GM19455 (cell line): ENCODE measurements at regions not wholly inside any gene's neighbourhood (a gene's known extent, or its start where the extent isn't known, plus 50 kb on each side); places are given as distances from the start of the nearest gene placed in this dataset.

ENCODE experiments used
- ATAC-seq: cut with Tn5 transposase; IDR thresholded peaks from one replicate; pipeline ENCODE4 v1.9.1; 2021; ENCODE audit not compliant: unreplicated experiment

DNA sequence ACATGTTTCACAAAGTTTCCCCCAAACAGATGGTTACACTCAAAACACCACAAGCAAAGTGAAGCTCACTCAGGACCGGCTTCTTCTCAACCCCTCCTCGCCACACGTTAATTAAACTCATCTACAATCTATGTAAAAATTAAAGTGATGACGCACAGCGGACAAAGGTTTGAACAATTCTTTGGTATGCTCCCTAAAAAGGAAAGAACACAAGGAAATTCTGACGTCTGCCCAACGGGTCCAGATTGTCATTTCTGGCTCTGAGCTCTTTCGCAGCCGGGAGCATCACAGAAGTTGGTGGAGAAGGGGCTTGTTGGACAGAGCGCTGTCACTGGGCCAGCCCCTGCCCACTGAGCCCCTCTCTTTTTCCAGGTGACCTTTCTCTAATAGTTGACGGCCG, 173.7 kb upstream of the CHRNA7 start:
- no peak for ATAC-seq

DNA sequence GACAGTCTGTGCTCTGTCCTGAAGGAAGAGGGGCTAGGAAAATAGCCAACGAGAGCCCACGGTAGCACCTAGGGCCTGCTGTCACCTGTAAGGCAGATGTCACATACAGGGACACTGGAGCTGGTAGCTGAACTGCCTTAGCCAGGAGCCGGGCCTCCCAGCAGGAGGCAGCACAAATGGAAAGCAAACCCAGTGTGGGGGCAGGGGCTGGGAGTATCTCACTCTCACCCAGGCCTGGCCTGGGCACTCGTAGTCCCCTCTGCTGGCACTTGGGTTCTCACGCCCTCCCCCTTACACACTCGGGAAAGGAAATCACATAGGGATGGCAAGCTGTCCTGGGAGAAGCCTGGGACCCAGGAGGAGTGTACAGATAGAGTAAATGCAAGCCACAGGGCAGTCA, 173.1 kb upstream of the CHRNA7 start:
- no peak for ATAC-seq

DNA sequence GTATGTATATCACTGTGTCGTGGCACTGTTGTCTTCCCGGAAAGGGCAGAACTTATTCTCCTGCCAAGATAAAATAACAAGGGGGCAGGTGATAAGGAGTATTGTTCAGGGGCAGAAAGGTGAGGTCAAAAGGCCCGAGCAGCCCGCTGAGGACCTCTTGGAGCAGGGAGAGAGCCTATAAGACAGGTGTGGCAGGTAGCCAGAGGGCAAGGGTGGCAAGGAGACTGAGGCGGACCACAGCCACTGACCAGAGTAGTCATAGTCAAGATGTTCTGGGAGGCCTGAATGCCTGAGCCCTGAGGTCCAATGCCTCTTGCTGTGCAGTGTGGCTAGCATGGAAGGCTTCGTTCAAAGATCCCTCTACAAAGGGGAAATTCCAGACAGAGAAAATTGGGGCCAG, 172.3 kb upstream of the CHRNA7 start:
- ATAC-seq, result no peak

DNA sequence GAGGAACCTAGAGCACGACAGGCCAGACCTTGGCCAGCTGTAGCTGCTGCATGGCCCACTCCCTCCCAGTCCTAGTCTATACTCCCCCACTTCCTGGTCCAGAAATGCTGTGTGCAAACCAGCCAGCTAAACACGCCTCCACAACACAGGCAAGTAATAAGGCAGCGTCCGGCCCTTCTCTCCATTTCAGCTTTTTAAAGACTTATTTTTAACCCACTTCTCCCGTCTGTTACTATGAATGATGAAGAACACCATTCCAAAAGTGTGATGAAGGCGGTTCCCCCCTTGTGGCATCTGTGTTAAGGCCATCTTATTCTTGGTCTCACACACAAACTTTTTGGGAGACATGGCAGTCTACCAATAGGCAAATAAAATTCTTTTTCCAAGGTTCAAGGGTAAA, 164.1 kb upstream of the CHRNA7 start:
- no peak for ATAC-seq

DNA sequence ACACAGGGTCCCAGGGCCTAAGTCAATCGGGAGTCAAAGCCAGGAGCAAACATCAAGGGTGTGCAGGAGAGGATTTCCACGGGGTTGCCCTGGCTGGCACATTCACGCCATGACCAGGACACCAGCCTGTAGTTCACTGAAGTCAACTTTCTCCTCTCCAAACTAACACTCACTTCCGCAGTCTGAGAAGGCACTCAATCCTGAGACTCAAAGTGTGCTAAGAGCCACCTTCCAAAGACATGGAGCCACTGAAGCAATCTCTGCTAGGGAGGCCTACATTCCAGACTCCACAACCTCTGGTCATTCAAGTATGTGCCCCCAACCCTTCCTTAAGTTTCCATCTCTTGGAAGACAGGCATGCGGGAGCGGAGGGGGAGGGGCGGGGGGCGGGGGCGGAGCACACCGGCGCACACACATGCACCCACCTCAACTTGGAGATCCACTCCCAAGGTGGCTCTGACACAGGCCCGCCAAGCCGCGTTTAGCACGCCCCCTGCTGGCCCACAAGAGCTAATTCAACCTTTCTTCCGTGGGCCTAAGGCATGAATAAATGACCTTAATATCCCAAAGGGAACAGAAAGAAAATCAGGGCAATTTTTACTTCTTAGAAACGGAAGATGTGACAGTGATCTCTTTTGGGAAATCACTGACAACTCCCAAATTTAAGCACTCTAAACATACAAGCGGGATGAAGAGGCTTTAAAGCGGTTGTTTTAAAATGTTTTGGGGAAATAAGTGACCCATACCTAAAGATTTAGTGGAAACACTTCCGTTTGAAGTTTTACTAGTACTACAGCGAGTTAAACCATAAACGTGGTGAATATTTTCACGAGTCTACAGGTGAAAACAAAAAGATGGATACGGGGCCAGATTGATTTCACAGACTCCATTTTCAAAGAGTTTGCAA, 162.5 kb upstream of the CHRNA7 start:
- no peak for ATAC-seq

DNA sequence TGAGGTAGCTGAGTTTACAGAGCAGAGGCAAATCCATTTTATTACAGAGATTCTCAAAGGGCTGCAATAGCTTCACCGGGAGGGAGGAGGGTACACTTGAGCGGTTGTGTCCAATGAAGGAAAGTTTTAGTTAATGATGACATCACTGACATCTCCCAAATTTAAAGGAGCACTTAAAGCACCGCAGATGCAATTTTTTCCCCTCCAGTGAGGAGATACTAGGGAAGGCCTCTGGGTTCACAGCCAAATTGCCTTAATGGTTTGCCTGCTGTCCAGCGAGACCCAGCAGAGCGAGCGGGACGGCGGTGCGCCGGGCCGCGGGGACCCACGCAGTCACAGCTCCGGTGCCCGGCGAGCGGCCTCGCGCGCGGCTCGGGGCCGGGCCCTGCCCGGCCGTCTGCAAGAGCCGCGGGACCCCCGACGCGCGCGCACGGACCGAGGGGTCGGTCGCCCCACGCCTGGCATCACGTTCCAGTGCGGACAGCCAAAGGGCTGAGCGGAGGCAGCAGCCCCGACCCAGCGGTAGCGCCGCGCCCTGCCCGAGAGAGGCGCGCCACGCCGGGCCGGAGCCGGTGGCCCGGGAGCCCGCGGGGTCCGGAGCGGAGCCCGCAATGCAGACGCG, 160.5 kb upstream of the CHRNA7 start:
- ATAC-seq, result no peak

DNA sequence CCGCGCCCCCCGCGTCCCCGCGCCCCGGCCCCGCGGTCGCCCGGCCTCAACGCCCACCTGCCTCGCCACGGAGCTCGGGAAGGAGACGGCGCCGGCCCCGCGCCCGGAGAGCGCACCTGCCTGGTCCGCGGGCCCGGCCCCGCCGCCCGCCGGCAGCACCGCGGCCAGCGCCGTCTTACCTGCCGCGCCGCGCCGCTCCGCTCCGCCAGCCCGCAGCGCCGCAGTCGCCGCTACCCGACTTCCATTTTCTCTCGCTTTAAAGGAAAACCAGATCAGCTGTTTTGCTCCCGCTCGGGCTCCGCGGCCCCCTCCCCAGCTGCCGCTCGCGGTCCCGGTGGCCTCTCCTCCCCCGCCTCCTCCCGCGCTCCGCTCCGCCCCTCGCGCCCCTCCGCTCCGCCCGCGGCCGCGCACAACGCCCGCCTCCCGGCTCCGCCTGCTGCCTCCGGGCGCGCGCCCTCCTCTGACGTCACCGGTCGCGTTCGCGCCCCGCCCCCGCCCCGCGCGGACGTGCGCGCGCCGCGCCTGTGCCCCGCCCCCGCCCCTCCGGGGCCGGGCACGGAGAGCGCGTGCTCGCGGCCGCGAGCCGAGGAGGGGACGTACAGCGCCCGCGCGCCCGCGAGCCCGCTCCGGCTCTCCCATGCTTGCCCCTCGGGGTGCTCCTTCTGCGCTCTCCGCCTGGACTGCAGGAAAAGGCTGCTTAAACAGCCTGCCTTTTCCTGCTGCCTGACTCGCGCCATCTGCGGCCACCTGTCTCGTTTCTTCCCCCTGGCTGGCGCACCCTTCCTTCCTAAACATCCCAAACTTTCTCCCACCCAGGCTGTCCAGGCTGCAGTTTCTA, 159.8 kb upstream of the CHRNA7 start, which contains the start of gene OTUD7A:
TSS of gene OTUD7A (minus strand) at position 346 of the 838 bp plus-strand sequence.
- ATAC-seq, result peak; percentile 85

DNA sequence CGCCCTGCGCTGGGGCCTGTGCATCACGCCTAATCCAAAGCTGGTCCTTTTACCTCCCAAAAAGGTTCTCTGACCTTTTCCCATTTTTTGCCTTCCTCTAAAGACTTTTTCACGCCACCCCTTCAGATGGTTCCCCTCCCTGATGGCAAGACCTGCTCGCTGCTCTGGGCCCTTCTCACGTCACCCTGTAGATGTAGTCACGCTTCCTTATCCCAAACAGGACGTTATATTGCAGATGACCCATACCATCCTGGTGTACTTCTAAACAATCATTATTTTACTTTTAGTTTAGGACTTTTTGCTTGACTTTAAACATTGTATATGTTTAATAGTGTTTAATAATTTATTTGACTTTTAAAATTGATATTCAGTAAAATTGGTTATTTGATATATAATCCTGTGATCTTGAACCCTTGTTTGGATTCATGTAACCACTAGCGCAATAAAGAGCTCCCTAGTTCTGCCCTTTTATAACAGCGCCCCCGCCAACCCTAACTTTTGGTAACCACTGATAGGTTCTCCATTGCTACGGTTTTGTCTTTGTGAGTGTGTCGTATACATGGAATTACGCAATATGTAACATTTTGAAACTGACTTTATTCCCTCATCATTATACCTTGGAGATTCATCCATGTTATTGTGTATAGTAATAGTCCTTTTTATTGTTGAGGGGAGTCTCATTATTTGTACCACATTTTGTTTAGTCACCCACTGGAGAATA, 159.0 kb upstream of the CHRNA7 start:
- no peak for ATAC-seq

DNA sequence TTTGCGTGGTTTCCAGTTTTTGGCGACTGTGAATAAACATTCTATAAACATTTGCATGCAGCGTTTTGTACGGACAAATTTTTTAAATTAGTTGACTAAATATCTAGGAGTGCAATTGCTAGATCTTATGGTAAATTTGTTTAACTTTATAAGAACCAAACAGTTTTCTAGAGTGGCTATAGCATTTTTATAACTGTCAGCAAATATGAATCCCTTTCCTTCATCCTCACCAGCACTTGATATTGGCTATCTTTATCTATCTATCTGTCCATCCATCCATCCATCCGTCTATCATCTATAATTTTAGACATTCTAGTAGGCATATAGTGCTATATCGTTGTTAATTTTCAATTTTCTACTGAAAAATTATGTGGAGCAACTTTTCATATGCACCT, 158.4 kb upstream of the CHRNA7 start:
- no peak for ATAC-seq

DNA sequence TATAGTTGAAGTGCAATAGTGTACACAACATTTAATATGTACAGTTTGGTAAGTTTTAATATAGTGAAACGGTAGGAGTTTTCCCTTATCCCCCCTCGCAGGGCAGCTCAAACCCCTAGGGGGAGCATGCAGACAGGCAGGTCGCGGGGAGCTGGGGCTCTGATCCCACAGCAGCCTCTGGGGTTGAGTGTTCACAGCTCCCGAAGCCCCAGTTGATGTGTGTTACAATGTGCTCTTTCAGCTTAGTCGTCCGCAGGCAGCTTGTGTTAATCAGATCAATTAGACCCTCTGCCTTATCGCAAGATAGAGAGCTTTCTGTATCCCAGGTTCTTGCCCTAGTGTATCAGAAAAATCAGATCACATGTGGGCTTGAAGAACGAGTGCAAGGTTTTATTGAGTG, 143.1 kb upstream of the CHRNA7 start:
- ATAC-seq, result no peak

DNA sequence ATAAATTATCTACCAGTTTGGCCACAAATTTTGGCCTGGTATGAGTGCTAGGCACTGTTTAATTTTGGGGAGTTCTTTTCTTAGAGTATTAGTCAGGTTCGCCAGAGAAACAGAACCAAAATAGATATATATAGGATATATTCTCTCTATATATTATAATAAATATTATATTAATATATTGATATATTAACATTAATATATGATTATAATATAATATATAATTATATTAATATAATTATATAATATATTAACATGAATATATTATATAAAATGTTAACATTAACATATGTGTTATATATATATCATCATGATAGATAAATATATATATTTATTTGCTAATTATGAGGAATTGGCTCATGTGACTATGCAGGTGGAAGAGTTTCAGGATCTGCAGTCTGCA, 137.8 kb upstream of the CHRNA7 start:
- no peak for ATAC-seq

DNA sequence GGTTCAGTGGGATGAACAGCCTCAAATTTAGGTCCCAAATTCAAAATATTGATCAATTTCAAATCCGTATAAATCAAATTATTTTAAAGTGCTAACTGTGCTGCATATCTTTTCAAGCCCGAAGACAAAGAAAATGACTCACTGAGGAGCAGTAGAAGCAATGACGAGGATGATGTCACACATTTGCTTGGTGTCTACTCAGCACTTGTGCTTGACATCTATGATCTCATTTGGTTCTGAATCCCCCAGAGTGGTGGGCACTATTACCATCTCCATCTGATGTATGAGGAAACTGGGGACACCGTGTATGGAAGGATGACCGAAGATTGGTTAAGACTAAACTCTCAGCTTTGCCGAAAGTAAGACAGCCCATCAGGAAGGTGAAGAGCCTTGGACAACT, 136.5 kb upstream of the CHRNA7 start:
- ATAC-seq, result no peak

DNA sequence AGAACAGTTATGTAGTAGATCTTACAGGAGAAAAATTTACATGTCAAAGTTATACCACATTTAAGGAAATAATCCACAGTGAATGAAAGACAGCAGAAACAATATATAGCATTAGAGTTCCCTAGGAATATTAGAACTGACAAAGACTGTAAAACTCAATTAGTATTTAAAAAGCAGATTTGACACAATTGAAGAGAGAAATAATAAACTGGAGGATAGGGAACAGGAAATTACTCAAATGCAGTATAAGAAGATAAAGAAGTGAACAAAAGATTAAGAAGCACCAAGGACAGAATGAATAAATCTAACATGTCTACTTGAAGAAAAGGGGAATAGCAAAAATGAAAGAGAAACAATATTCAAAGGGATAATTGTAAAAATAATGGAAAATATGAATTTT, 132.6 kb upstream of the CHRNA7 start:
- no peak for ATAC-seq

DNA sequence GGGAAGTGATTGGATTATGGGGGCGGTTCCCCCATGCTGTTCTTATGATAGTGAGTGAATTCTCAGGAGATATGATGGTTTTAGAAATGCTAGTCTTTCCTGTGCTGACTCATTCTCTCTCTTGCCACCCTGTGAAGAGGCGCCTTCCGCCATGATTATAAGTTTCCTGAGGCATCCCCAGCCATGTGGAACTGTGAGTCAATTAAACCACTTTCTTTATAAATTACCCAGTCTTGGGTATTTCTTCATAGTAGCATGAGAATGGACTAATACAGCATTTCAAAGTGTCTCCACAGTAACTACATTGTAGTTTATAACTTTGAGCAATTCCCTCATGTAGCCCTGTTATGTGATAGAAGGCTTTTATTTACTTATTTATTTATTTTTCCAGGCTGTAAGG, 128.8 kb upstream of the CHRNA7 start:
- ATAC-seq, result no peak

DNA sequence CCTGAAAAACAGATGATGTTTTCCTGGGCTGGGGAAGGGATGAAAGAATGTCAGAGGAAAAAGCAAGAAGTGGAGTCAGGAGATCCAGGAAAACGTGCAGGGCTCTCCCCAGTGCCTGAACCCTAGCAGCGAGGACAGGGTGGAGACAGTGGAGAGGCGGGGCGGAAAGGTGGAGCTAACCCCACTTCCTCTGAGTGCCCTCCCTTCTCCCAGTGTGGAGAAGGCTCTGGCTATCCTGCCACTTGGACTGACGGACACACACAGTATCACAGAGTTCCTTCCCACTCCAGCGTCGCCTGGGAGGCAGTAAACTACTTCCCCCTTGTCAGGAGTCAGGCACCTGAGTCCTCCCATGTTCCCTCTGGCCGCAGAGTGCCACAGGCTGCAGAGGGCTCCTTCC, 125.3 kb upstream of the CHRNA7 start:
- ATAC-seq, result no peak

DNA sequence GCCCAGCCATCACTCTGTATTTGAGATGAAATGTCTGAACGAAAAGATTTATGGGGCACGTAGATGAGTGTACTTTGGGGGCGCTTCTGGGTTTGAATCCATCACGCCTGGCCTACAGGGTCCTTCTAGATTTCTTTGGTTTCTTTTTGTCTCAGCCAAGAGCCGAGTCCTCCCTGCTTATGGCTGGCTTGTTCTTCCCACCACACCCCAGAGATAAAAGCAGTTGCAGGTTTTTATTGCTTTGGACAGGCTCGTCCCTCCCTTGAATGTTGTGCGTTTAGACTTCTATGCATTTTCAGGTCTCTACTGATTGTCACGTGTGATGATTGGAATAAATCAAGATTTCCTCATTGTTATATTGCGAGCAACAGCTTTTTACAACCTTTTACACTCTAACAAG, 104.8 kb upstream of the CHRNA7 start:
- no peak for ATAC-seq

DNA sequence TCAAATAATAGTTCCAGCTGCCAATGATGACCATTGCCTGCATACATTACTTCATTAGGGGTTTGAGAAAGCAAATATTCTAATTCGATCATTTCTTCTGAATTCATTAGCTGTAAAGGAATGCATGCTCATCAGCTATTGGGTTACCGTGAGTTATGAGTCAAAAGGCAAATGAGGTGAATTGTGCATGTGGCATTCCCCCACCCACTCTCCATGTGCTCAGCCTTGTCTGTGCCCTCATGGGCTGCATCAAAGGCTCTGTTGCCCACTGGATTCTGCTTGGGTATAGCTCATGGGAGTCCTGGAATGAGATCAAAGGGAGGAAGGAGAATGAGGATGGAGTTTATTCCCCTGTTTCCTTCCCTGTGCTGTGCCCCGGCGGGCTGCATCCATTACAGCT, 99.3 kb upstream of the CHRNA7 start:
- no peak for ATAC-seq

DNA sequence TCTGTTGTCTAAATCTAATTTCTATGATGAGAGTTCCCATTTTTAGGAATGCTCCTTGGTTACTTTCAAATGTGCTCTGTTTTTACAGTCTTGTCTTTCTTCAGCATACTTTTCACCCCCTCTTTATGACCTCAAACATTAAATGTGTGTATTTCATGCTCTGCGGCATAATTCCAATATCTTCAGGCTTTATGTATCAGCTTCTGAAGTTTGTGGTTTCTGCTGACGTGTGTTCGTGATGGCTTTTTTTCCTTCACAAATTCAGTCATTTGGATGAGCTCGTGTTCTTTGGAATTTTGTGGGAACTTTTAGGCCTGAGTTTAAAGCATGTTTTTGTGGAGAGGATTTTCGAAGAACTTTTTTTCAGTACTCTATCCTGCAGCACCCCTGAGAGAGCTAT, 97.7 kb upstream of the CHRNA7 start:
- ATAC-seq, result no peak

DNA sequence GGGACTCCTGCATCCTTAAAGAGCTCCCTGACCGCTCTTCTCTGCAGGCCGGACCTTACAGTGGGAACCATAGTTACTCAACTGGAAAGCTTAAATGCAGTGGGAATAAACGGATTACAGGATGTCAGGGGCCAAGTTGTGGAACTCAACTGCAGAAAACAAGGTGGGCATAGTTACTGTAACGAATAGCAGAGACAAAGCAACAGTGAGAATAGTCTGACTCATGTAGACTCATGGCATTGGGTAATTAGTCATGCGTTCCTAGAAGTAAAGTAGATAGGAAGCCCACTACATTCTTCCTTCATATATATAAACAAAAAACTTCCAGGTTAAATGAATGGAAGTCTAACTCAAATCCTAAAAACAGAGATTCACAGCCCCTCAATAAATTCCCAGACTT, 95.5 kb upstream of the CHRNA7 start:
- no peak for ATAC-seq

DNA sequence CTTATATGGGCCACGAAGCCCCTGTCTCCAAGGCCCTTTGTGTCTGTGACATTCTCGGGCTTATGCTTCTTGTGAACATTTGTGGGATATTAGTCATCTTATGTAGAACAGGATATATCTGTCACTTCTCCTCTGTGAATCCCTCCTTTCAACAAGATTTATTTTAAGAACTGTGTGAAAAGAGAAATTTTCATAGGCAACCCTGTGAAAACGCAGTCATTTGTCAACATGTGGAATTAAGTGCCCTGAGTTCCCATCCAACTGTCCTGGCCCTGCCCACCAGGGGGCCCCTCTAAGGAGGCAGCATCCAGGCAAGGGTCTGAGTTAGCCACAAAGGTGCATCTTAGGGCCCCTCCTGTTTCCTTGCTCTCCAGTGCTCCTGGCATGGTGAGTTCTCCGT, 76.8 kb upstream of the CHRNA7 start:
- ATAC-seq, result no peak
